Activated CD4-positive, alpha-beta memory T cell treated with anti-CD3 and anti-CD28 coated beads for 36 hours (primary cell): ENCODE measurements at regions not wholly inside any gene's neighbourhood (a gene's known extent, or its start where the extent isn't known, plus 50 kb on each side); places are given as distances from the start of the nearest gene placed in this dataset.

Source experiments
- CTCF ChIA-PET: fragments of 350-600 bp; sonication (Branson Sonifier 250); formaldehyde crosslinking; loops from one replicate; lab custom pipeline; 2021; ENCODE audit warnings: antibody characterized with exemption, inconsistent platforms; lab: Charles Lee
- POLR2A ChIA-PET: fragments of 350-600 bp; sonication (Branson Sonifier 250); formaldehyde crosslinking; loops from one replicate; lab custom pipeline; 2021; ENCODE audit warnings: antibody characterized with exemption; lab: Charles Lee
- DNase-seq: peaks from one replicate; pipeline ENCODE4 v3.0.0-alpha.2; 2020
- H3K27ac Mint-ChIP-seq: one replicate; pipeline ENCODE4 v1.8.0; 2021; ENCODE audit warnings: mixed read lengths
- H3K27me3 Mint-ChIP-seq: one replicate; pipeline ENCODE4 v1.8.0; 2021; ENCODE audit warnings: mixed read lengths
- H3K36me3 Mint-ChIP-seq: one replicate; pipeline ENCODE4 v1.8.0; 2021; ENCODE audit warnings: mixed read lengths
- H3K4me1 Mint-ChIP-seq: one replicate; pipeline ENCODE4 v1.8.0; 2021; ENCODE audit warnings: low read depth, mixed read lengths
- H3K4me3 Mint-ChIP-seq: one replicate; pipeline ENCODE4 v1.8.0; 2021; ENCODE audit warnings: mild to moderate bottlenecking, mixed read lengths
- H3K9me3 Mint-ChIP-seq: one replicate; pipeline ENCODE4 v1.8.0; 2021; ENCODE audit warnings: mixed read lengths
- intact Hi-C: fragments of 100-400 bp; cut with micrococcal nuclease; formaldehyde crosslinking; loops from one replicate; pipeline ENCODE4 v1.15.1; 2023

GRCh38 chrX:46319750-46320149 is 225.5 kb downstream of the ZNF674 start:
- Mint-ChIP-seq H3K9me3 (no peaks in the 10 kb centered on the region), H3K36me3 (no peaks in the 10 kb centered on the region), H3K27me3 (no peaks in the 10 kb centered on the region), H3K27ac (peak overlapping the region; percentile 82), H3K4me3 (no peak overlapping the region), H3K4me1 (peaks cover 60% of the 10 kb centered on the region)
- ChIA-PET CTCF (no interaction called here), POLR2A (interaction anchor here (1.4 kb wide), 1 partner anchor 9 kb away, joined by 4 read pairs; no protein-coding TSS in a partner anchor)
- no peak for DNase-seq
- intact Hi-C loops, result loop anchor here (1.0 to 10.0 kb wide), 6 partner anchors 8 to 697 kb away; partner anchors contain the start of gene ZNF674

GRCh38 chrX:46318551-46318950 is 226.7 kb downstream of the ZNF674 start:
- Mint-ChIP-seq H3K27ac (no peak overlapping the region), H3K4me3 (no peak overlapping the region), H3K4me1 (peaks cover 53% of the 10 kb centered on the region), H3K27me3 (no peaks in the 10 kb centered on the region), H3K9me3 (no peaks in the 10 kb centered on the region), H3K36me3 (no peaks in the 10 kb centered on the region)
- ChIA-PET CTCF (no interaction called here), POLR2A (no interaction called here)
- DNase-seq, result no peak
- intact Hi-C loops, result no loop called here

- POLR2A ChIA-PET, result no interaction called here
- no peaks in the 10 kb centered on the region for H3K36me3 Mint-ChIP-seq
Measured at GRCh38 chrX:46317163-46317562, 228.1 kb downstream of the ZNF674 start.

GRCh38 chrX:46311581-46312120 is 233.6 kb downstream of the ZNF674 start:
- POLR2A ChIA-PET, result interaction anchor here (0.6 to 1.1 kb wide), 3 partner anchors 9 to 558 kb away, joined by 3 to 5 read pairs (median 4); no protein-coding TSS in a partner anchor
- H3K4me3 Mint-ChIP-seq, result no peak overlapping the region
- CTCF ChIA-PET, result no interaction called here
- H3K27ac Mint-ChIP-seq, result no peak overlapping the region
- H3K9me3 Mint-ChIP-seq, result no peaks in the 10 kb centered on the region
- H3K36me3 Mint-ChIP-seq, result no peaks in the 10 kb centered on the region
- intact Hi-C loops, result loop anchor here (1.0 to 2.0 kb wide), 2 partner anchors 9 to 13 kb away; no protein-coding TSS in a partner anchor
- no peak for DNase-seq
- no peaks in the 10 kb centered on the region for H3K27me3 Mint-ChIP-seq
- H3K4me1 Mint-ChIP-seq, result peaks cover 25% of the 10 kb centered on the region

More at GRCh38 chrX:46317163-46317562, 228.1 kb downstream of the ZNF674 start:
- Mint-ChIP-seq H3K4me1 (peaks cover 42% of the 10 kb centered on the region), H3K9me3 (no peaks in the 10 kb centered on the region), H3K4me3 (no peak overlapping the region), H3K27me3 (no peaks in the 10 kb centered on the region), H3K27ac (no peak overlapping the region)
- CTCF ChIA-PET, result no interaction called here
- intact Hi-C loops, result no loop called here
- no peak for DNase-seq

- H3K9me3 Mint-ChIP-seq, result peaks cover 3% of the 10 kb centered on the region
- H3K27me3 Mint-ChIP-seq, result no peaks in the 10 kb centered on the region
- intact Hi-C loops, result loop anchor here (1.0 to 2.0 kb wide), 2 partner anchors 9 to 14 kb away; no protein-coding TSS in a partner anchor
- DNase-seq, result no peak
- ChIA-PET POLR2A (interaction anchor here (0.7 to 1.1 kb wide), 2 partner anchors 10 to 557 kb away, joined by 3 to 4 read pairs; no protein-coding TSS in a partner anchor), CTCF (interaction anchor here (1.6 kb wide), 1 partner anchor 65 kb away, joined by 3 read pairs; no protein-coding TSS in a partner anchor)
- H3K36me3 Mint-ChIP-seq, result no peaks in the 10 kb centered on the region
- peaks cover 25% of the 10 kb centered on the region for H3K4me1 Mint-ChIP-seq
- peak overlapping the region; percentile 7 for H3K27ac Mint-ChIP-seq
- H3K4me3 Mint-ChIP-seq, result peak overlapping the region; percentile 30
Measured at GRCh38 chrX:46310815-46311497, 234.3 kb downstream of the ZNF674 start.

- DNase-seq, result no peak
- Mint-ChIP-seq H3K27ac (no peak overlapping the region), H3K4me1 (peaks cover 25% of the 10 kb centered on the region), H3K4me3 (no peak overlapping the region), H3K36me3 (no peaks in the 10 kb centered on the region), H3K27me3 (no peaks in the 10 kb centered on the region), H3K9me3 (peaks cover 13% of the 10 kb centered on the region)
- intact Hi-C loops, result no loop called here
- CTCF ChIA-PET, result no interaction called here
- POLR2A ChIA-PET, result no interaction called here
Measured at GRCh38 chrX:46308110-46308509, 237.1 kb downstream of the ZNF674 start.

GRCh38 chrX:46306103-46306502 is 239.1 kb downstream of the ZNF674 start:
- Mint-ChIP-seq H3K27me3 (no peaks in the 10 kb centered on the region), H3K9me3 (peaks cover 13% of the 10 kb centered on the region), H3K27ac (no peak overlapping the region), H3K4me1 (peaks cover 15% of the 10 kb centered on the region), H3K4me3 (no peak overlapping the region), H3K36me3 (no peaks in the 10 kb centered on the region)
- CTCF ChIA-PET, result no interaction called here
- POLR2A ChIA-PET, result no interaction called here
- intact Hi-C loops, result no loop called here
- no peak for DNase-seq

- ChIA-PET POLR2A (no interaction called here), CTCF (no interaction called here)
- Mint-ChIP-seq H3K27me3 (no peaks in the 10 kb centered on the region), H3K27ac (no peak overlapping the region), H3K4me1 (peaks cover 8% of the 10 kb centered on the region), H3K9me3 (peaks cover 13% of the 10 kb centered on the region), H3K4me3 (no peak overlapping the region), H3K36me3 (no peaks in the 10 kb centered on the region)
- intact Hi-C loops, result no loop called here
- DNase-seq, result no peak
Measured at GRCh38 chrX:46305431-46305830, 239.8 kb downstream of the ZNF674 start.

GRCh38 chrX:46301903-46302302 is 243.3 kb downstream of the ZNF674 start:
- intact Hi-C loops, result no loop called here
- peaks cover 13% of the 10 kb centered on the region for H3K9me3 Mint-ChIP-seq
- no peak for DNase-seq
- H3K4me3 Mint-ChIP-seq, result no peak overlapping the region
- no peak overlapping the region for H3K27ac Mint-ChIP-seq
- CTCF ChIA-PET, result no interaction called here
- POLR2A ChIA-PET, result no interaction called here
- H3K4me1 Mint-ChIP-seq, result no peaks in the 10 kb centered on the region
- no peaks in the 10 kb centered on the region for H3K27me3 Mint-ChIP-seq
- no peaks in the 10 kb centered on the region for H3K36me3 Mint-ChIP-seq

GRCh38 chrX:46298821-46299220 is 246.4 kb downstream of the ZNF674 start:
- Mint-ChIP-seq H3K27ac (no peak overlapping the region), H3K27me3 (no peaks in the 10 kb centered on the region), H3K36me3 (no peaks in the 10 kb centered on the region), H3K4me1 (no peaks in the 10 kb centered on the region), H3K9me3 (no peaks in the 10 kb centered on the region), H3K4me3 (no peak overlapping the region)
- DNase-seq, result no peak
- intact Hi-C loops, result no loop called here
- POLR2A ChIA-PET, result no interaction called here
- CTCF ChIA-PET, result no interaction called here

- Mint-ChIP-seq H3K27me3 (no peaks in the 10 kb centered on the region), H3K27ac (no peak overlapping the region), H3K4me3 (no peak overlapping the region), H3K36me3 (no peaks in the 10 kb centered on the region), H3K9me3 (no peaks in the 10 kb centered on the region), H3K4me1 (no peaks in the 10 kb centered on the region)
- no peak for DNase-seq
- ChIA-PET POLR2A (no interaction called here), CTCF (no interaction called here)
- intact Hi-C loops, result no loop called here
Measured at GRCh38 chrX:46295963-46296362, 249.3 kb downstream of the ZNF674 start.

- no peaks in the 10 kb centered on the region for H3K9me3 Mint-ChIP-seq
- no peak for DNase-seq
- H3K4me1 Mint-ChIP-seq, result no peaks in the 10 kb centered on the region
- intact Hi-C loops, result no loop called here
- no peak overlapping the region for H3K4me3 Mint-ChIP-seq
- no peak overlapping the region for H3K27ac Mint-ChIP-seq
- no peaks in the 10 kb centered on the region for H3K36me3 Mint-ChIP-seq
- POLR2A ChIA-PET, result no interaction called here
- CTCF ChIA-PET, result no interaction called here
- H3K27me3 Mint-ChIP-seq, result no peaks in the 10 kb centered on the region
Measured at GRCh38 chrX:46294234-46294633, 251.0 kb downstream of the ZNF674 start.
